B cell (primary cell): ENCODE measurements at regions not wholly inside any gene's neighbourhood (a gene's known extent, or its start where the extent isn't known, plus 50 kb on each side); places are given as distances from the start of the nearest gene placed in this dataset.

Source experiments
- ATAC-seq: fragments of 200-7000 bp; cut with Tn5 transposase; one replicate; pipeline ENCODE4 v1.10.0; 2021; ENCODE audit warnings: low read depth, mild to moderate bottlenecking, moderate number of reproducible peaks, moderate library complexity
- CTCF ChIA-PET: fragments of 350-600 bp; sonication (Branson Sonifier 250); formaldehyde crosslinking; loops from one replicate; lab custom pipeline; 2021; ENCODE audit warnings: antibody characterized with exemption, inconsistent platforms; lab: Charles Lee
- POLR2A ChIA-PET: fragments of 350-600 bp; sonication (Branson Sonifier 250); formaldehyde crosslinking; loops from one replicate; lab custom pipeline; 2021; ENCODE audit warnings: antibody characterized with exemption; lab: Charles Lee
- DNase-seq: peaks from one replicate; pipeline ENCODE4 v3.0.0; 2013
- H2AFZ ChIP-seq: 2 replicates; pipeline ENCODE4 v1.6.1; 2012; ENCODE audit warnings: mild to moderate bottlenecking, low read depth, low read length; ENCODE audit not compliant: insufficient read depth, poor library complexity, severe bottlenecking
- H3K27ac ChIP-seq, 2 donors: 1 replicate in 1 of 2; 2 replicates in 1 of 2; pipeline ENCODE4 v1.5.1; 2012 to 2013; ENCODE audit warnings: low read length in 2 of 2, mild to moderate bottlenecking in 2 of 2, moderate library complexity in 1 of 2
- H3K27me3 ChIP-seq, 4 experiments: fragments of 200-600 bp in 1 of 4; sonication (generic) in 1 of 4; replicated peaks in 1 of 4; 1 replicate in 2 of 4; 2 replicates in 2 of 4; pipeline versions ENCODE4 v1.6.1 to v1.7.0; 2013 to 2016; ENCODE audit warnings: low read length in 3 of 4, mild to moderate bottlenecking in 2 of 4, mixed read lengths in 1 of 4, moderate library complexity in 1 of 4; ENCODE audit not compliant: insufficient read depth in 4 of 4, control insufficient read depth in 3 of 4; ENCODE audit errors: control extremely low read depth in 1 of 4
- H3K36me3 ChIP-seq, 2 experiments: replicated peaks in 1 of 2; 1 replicate in 1 of 2; 2 replicates in 1 of 2; pipeline versions ENCODE4 v1.6.1 to v1.7.1; 2013; ENCODE audit warnings: low read length in 1 of 2; ENCODE audit not compliant: insufficient read depth in 2 of 2, control insufficient read depth in 1 of 2; ENCODE audit errors: control extremely low read depth in 1 of 2, extremely low read depth in 1 of 2
- H3K4me1 ChIP-seq, 2 donors: fragments of 200-600 bp in 1 of 2; sonication (generic) in 1 of 2; 1 replicate in 1 of 2; 2 replicates in 1 of 2; pipeline versions ENCODE4 v1.5.1 to v1.6.1; 2013 to 2017; ENCODE audit warnings: low read length in 2 of 2; ENCODE audit not compliant: control insufficient read depth in 2 of 2, insufficient read depth in 2 of 2
- H3K4me2 ChIP-seq: replicated peaks from 2 replicates; pipeline ENCODE3; 2012; ENCODE audit warnings: mild to moderate bottlenecking, low read depth, low read length; ENCODE audit not compliant: poor library complexity, severe bottlenecking
- H3K4me3 ChIP-seq, 5 experiments: fragments of 200-600 bp in 1 of 5; sonication (generic) in 1 of 5; 1 replicate in 3 of 5; 2 replicates in 2 of 5; pipeline versions ENCODE4 v1.5.1 to v1.7.0; 2011 to 2016; ENCODE audit warnings: low read length in 4 of 5, mild to moderate bottlenecking in 4 of 5, low read depth in 2 of 5, control low read depth in 1 of 5, moderate library complexity in 1 of 5; ENCODE audit not compliant: insufficient read depth in 1 of 5; ENCODE audit errors: control extremely low read depth in 1 of 5, extremely low read depth in 1 of 5
- H3K79me2 ChIP-seq: fragments of 200-600 bp; sonication (generic); one replicate; pipeline ENCODE4 v1.6.0; 2016; ENCODE audit warnings: low read length; ENCODE audit not compliant: control insufficient read depth, insufficient read depth
- H3K9ac ChIP-seq: fragments of 200-600 bp; sonication (generic); 2 replicates; pipeline ENCODE4 v1.6.1; 2017; ENCODE audit warnings: mild to moderate bottlenecking, low read length, moderate library complexity
- H3K9me3 ChIP-seq, 3 donors: one replicate each; pipeline versions ENCODE4 v1.6.1 to v1.7.1; 2013; ENCODE audit warnings: low read length in 2 of 3; ENCODE audit not compliant: control insufficient read depth in 2 of 3, insufficient read depth in 1 of 3; ENCODE audit errors: control extremely low read depth in 1 of 3
- H4K20me1 ChIP-seq: 2 replicates; pipeline ENCODE4 v1.6.0; 2012; ENCODE audit warnings: mild to moderate bottlenecking, low read length; ENCODE audit not compliant: insufficient read depth, control insufficient read depth, poor library complexity, severe bottlenecking
- H3K27ac Mint-ChIP-seq: one replicate; pipeline ENCODE4 v1.8.0; 2021; ENCODE audit warnings: mixed read lengths
- H3K27me3 Mint-ChIP-seq: one replicate; pipeline ENCODE4 v1.8.0; 2021; ENCODE audit warnings: mixed read lengths
- H3K4me1 Mint-ChIP-seq: one replicate; pipeline ENCODE4 v1.8.0; 2021; ENCODE audit warnings: mixed read lengths
- H3K4me3 Mint-ChIP-seq: one replicate; pipeline ENCODE4 v1.8.0; 2021; ENCODE audit warnings: mixed read lengths
- H3K9me3 Mint-ChIP-seq: one replicate; pipeline ENCODE4 v1.8.0; 2022; ENCODE audit warnings: mixed read lengths; ENCODE audit not compliant: insufficient read depth
- EZH2 ChIP-seq: IDR thresholded peaks from 2 replicates; pipeline ENCODE4 v1.6.1; 2012; ENCODE audit warnings: borderline replicate concordance, low read depth, mild to moderate bottlenecking, moderate library complexity, low read length; ENCODE audit not compliant: insufficient read depth, poor library complexity, severe bottlenecking
- WGBS: methylation state at CpG from one replicate; pipeline ENCODE4 v1.1.5; 2013; ENCODE audit warnings: missing lambda C conversion rate; ENCODE audit not compliant: insufficient coverage; 5-methylcytosine and 5-hydroxymethylcytosine counted together
- intact Hi-C: fragments of 100-400 bp; cut with micrococcal nuclease; formaldehyde crosslinking; loops from one replicate; pipeline ENCODE4 v1.10.0; 2022
- TF ChIP-seq, protein P1 (sequence below): fragments of 200-600 bp; IDR thresholded peaks from one replicate; pipeline ENCODE4 v1.8.0; 2022; ENCODE audit warnings: antibody characterized with exemption, mild to moderate bottlenecking

DNA sequence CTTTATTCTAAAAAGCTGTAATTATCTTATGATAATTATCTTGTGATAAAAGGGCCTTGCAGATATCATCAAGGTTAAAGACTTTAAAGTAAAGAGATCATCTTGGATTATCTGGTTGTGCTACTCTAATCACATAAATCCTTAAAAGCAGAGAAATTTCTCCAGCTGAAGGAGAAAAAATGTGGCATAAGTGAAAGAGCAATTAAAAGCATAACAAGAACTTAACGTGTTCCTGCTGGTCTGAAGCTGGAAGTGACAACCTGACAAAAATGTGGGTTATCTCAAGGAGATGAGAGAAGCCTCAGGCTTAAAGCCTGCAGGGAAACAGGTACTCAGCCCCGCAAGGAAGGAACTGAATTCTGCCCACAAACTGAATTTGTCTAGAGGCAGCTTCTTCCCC is 449.1 kb upstream of the NDST4 start:
- CTCF ChIA-PET = no interaction called here
- no peaks in the 10 kb centered on the region for H3K4me1 Mint-ChIP-seq
- DNase-seq = no peak
- POLR2A ChIA-PET = no interaction called here
- no peak overlapping the region for H3K27ac ChIP-seq
- no peak overlapping the region for H3K9ac ChIP-seq
- no peaks in the 10 kb centered on the region for H4K20me1 ChIP-seq
- 56% methylated on average over 1 of the region's 2 CpGs for WGBS
- H3K27me3 Mint-ChIP-seq = no peaks in the 10 kb centered on the region
- H3K4me3 ChIP-seq = no peak overlapping the region
- no peaks in the 10 kb centered on the region for H3K9me3 Mint-ChIP-seq
- H3K27ac Mint-ChIP-seq = no peak overlapping the region
- no peaks in the 10 kb centered on the region for H3K4me1 ChIP-seq
- no peaks in the 10 kb centered on the region for H3K79me2 ChIP-seq
- no peak for ATAC-seq
- H3K9me3 ChIP-seq = no peaks in the 10 kb centered on the region
- H3K27me3 ChIP-seq = no peaks in the 10 kb centered on the region
- intact Hi-C loops = no loop called here
- H2AFZ ChIP-seq = no peak overlapping the region
- no peak overlapping the region for H3K4me3 Mint-ChIP-seq
- H3K36me3 ChIP-seq = no peaks in the 10 kb centered on the region
- TF ChIP-seq, protein P1, sequence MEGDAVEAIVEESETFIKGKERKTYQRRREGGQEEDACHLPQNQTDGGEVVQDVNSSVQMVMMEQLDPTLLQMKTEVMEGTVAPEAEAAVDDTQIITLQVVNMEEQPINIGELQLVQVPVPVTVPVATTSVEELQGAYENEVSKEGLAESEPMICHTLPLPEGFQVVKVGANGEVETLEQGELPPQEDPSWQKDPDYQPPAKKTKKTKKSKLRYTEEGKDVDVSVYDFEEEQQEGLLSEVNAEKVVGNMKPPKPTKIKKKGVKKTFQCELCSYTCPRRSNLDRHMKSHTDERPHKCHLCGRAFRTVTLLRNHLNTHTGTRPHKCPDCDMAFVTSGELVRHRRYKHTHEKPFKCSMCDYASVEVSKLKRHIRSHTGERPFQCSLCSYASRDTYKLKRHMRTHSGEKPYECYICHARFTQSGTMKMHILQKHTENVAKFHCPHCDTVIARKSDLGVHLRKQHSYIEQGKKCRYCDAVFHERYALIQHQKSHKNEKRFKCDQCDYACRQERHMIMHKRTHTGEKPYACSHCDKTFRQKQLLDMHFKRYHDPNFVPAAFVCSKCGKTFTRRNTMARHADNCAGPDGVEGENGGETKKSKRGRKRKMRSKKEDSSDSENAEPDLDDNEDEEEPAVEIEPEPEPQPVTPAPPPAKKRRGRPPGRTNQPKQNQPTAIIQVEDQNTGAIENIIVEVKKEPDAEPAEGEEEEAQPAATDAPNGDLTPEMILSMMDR = no peak
- TF ChIP-seq EZH2 = no peak
- no peak overlapping the region for H3K4me2 ChIP-seq

- POLR2A ChIA-PET = no interaction called here
- intact Hi-C loops = no loop called here
- no peak overlapping the region for H3K9ac ChIP-seq
Observed at GRCh38 chr4:115548123-115548522, 434.7 kb upstream of the NDST4 start.

More at GRCh38 chr4:115548123-115548522, 434.7 kb upstream of the NDST4 start:
- Histone ChIP-seq H3K27me3 (no peaks in the 10 kb centered on the region), H3K4me3 (no peak overlapping the region), H3K9me3 (no peaks in the 10 kb centered on the region), H3K27ac (no peak overlapping the region), H3K79me2 (no peaks in the 10 kb centered on the region), H3K4me2 (no peak overlapping the region), H4K20me1 (no peaks in the 10 kb centered on the region), H3K36me3 (no peaks in the 10 kb centered on the region), H3K4me1 (no peaks in the 10 kb centered on the region), H2AFZ (no peak overlapping the region)
- TF ChIP-seq EZH2 = no peak
- TF ChIP-seq, protein P1 = no peak
- CTCF ChIA-PET = no interaction called here
- H3K4me1 Mint-ChIP-seq = no peaks in the 10 kb centered on the region
- ATAC-seq (no peak), DNase-seq (no peak)
- H3K27me3 Mint-ChIP-seq = no peaks in the 10 kb centered on the region
- H3K27ac Mint-ChIP-seq = no peak overlapping the region
- H3K4me3 Mint-ChIP-seq = no peak overlapping the region
- no peaks in the 10 kb centered on the region for H3K9me3 Mint-ChIP-seq
- WGBS = no CpG with 5 or more reads among the region's 2 CpGs
